ENCODE measurements at regions not wholly inside any gene's neighbourhood (a gene's known extent, or its start where the extent isn't known, plus 50 kb on each side); places are given as distances from the start of the nearest gene placed in this dataset.

DNA sequence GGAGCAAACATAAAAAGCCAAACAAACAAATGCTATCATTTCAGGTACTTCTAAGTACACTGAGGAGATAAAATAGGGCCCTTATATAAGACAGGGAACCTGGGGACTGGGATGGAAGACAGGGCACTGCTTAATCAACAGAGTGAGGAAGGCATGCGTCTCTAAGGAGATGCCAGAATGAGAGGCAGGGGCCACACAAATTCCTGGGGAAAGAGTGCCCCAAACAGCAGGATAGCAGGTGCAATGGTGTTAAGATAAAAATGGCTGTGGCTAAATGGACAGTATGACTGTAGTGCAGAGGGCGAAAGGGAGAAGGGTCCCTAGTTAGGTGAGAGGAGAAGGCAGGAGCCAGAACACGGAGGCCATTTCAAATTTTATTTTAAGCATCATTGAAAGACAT is 113.9 kb downstream of the ZBTB18 start:
- TF ChIP-seq, protein P1, sequence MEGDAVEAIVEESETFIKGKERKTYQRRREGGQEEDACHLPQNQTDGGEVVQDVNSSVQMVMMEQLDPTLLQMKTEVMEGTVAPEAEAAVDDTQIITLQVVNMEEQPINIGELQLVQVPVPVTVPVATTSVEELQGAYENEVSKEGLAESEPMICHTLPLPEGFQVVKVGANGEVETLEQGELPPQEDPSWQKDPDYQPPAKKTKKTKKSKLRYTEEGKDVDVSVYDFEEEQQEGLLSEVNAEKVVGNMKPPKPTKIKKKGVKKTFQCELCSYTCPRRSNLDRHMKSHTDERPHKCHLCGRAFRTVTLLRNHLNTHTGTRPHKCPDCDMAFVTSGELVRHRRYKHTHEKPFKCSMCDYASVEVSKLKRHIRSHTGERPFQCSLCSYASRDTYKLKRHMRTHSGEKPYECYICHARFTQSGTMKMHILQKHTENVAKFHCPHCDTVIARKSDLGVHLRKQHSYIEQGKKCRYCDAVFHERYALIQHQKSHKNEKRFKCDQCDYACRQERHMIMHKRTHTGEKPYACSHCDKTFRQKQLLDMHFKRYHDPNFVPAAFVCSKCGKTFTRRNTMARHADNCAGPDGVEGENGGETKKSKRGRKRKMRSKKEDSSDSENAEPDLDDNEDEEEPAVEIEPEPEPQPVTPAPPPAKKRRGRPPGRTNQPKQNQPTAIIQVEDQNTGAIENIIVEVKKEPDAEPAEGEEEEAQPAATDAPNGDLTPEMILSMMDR (IDR thresholded peaks at IDR 0.05; ENCODE audit: insufficient read depth, low read length), result no peak
- TF ChIP-seq, protein P2, sequence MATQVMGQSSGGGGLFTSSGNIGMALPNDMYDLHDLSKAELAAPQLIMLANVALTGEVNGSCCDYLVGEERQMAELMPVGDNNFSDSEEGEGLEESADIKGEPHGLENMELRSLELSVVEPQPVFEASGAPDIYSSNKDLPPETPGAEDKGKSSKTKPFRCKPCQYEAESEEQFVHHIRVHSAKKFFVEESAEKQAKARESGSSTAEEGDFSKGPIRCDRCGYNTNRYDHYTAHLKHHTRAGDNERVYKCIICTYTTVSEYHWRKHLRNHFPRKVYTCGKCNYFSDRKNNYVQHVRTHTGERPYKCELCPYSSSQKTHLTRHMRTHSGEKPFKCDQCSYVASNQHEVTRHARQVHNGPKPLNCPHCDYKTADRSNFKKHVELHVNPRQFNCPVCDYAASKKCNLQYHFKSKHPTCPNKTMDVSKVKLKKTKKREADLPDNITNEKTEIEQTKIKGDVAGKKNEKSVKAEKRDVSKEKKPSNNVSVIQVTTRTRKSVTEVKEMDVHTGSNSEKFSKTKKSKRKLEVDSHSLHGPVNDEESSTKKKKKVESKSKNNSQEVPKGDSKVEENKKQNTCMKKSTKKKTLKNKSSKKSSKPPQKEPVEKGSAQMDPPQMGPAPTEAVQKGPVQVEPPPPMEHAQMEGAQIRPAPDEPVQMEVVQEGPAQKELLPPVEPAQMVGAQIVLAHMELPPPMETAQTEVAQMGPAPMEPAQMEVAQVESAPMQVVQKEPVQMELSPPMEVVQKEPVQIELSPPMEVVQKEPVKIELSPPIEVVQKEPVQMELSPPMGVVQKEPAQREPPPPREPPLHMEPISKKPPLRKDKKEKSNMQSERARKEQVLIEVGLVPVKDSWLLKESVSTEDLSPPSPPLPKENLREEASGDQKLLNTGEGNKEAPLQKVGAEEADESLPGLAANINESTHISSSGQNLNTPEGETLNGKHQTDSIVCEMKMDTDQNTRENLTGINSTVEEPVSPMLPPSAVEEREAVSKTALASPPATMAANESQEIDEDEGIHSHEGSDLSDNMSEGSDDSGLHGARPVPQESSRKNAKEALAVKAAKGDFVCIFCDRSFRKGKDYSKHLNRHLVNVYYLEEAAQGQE (IDR thresholded peaks at IDR 0.05; ENCODE audit: insufficient replicate concordance, low read depth), result no peak
- TF ChIP-seq POLR2AphosphoS5 (IDR thresholded peaks at IDR 0.05; ENCODE audit: low read depth) (no peak), GABPA (IDR thresholded peaks at IDR 0.05; ENCODE audit: low read depth) (no peak)
